HEK293T (cell line): ENCODE measurements at regions not wholly inside any gene's neighbourhood (a gene's known extent, or its start where the extent isn't known, plus 50 kb on each side); places are given as distances from the start of the nearest gene placed in this dataset.

Experiments
- CTCF ChIA-PET: fragments of 350-600 bp; formaldehyde crosslinking; extraction: SDS; loops from one replicate; lab custom pipeline; 2021; ENCODE audit warnings: antibody characterized with exemption, inconsistent platforms; lab: Yijun Ruan, JAX
- POLR2A ChIA-PET: fragments of 350-600 bp; formaldehyde crosslinking; extraction: SDS; loops from one replicate; lab custom pipeline; 2020; ENCODE audit warnings: antibody characterized with exemption, inconsistent platforms; lab: Yijun Ruan, JAX
- DNase-seq: peaks from one replicate; pipeline ENCODE4 v3.0.0; 2012; ENCODE audit warnings: mixed read lengths; ENCODE audit errors: extremely low spot score
- ARNT ChIP-seq: fragments of 450-650 bp; IDR thresholded peaks from 2 replicates; pipeline ENCODE4 v1.6.1; 2017; ENCODE audit warnings: mild to moderate bottlenecking
- BHLHE40 ChIP-seq: fragments of 450-650 bp; IDR thresholded peaks from 2 replicates; pipeline ENCODE4 v1.6.1; 2016; ENCODE audit warnings: mild to moderate bottlenecking, moderate library complexity, borderline replicate concordance
- CTBP1 ChIP-seq: fragments of 450-650 bp; IDR thresholded peaks from 2 replicates; pipeline ENCODE4 v1.6.1; 2016; ENCODE audit warnings: borderline replicate concordance
- ELF4 ChIP-seq: fragments of 450-650 bp; IDR thresholded peaks from 2 replicates; pipeline ENCODE4 v1.6.1; 2017; ENCODE audit warnings: antibody characterized with exemption
- FOXA1 ChIP-seq: fragments of 450-650 bp; IDR thresholded peaks from 2 replicates; pipeline ENCODE4 v1.6.1; 2016; ENCODE audit warnings: mild to moderate bottlenecking
- FOXK2 ChIP-seq: fragments of 450-650 bp; IDR thresholded peaks from 2 replicates; pipeline ENCODE4 v1.6.1; 2016; ENCODE audit warnings: mild to moderate bottlenecking
- FOXM1 ChIP-seq: fragments of 450-650 bp; IDR thresholded peaks from 2 replicates; pipeline ENCODE4 v1.6.1; 2017; ENCODE audit warnings: mild to moderate bottlenecking, borderline replicate concordance
- HDGF ChIP-seq: fragments of 450-650 bp; IDR thresholded peaks from 2 replicates; pipeline ENCODE4 v1.6.1; 2017; ENCODE audit warnings: antibody characterized with exemption, borderline replicate concordance
- L3MBTL2 ChIP-seq: fragments of 450-650 bp; conservative IDR thresholded peaks from 2 replicates; pipeline ENCODE4 v1.6.1; 2016; ENCODE audit warnings: mild to moderate bottlenecking
- LEF1 ChIP-seq: fragments of 450-650 bp; IDR thresholded peaks from 2 replicates; pipeline ENCODE4 v1.6.1; 2017; ENCODE audit warnings: mild to moderate bottlenecking, borderline replicate concordance
- NFRKB ChIP-seq: fragments of 450-650 bp; IDR thresholded peaks from 2 replicates; pipeline ENCODE4 v1.6.1; 2016; ENCODE audit warnings: mild to moderate bottlenecking, moderate library complexity
- PKNOX1 ChIP-seq: fragments of 450-650 bp; IDR thresholded peaks from 2 replicates; pipeline ENCODE4 v1.6.1; 2016
- SP1 ChIP-seq: fragments of 450-650 bp; IDR thresholded peaks from 2 replicates; pipeline ENCODE4 v1.6.1; 2017
- SUZ12 ChIP-seq: fragments of 450-650 bp; IDR thresholded peaks from 2 replicates; pipeline ENCODE4 v1.6.1; 2016; ENCODE audit warnings: mild to moderate bottlenecking
- TARDBP ChIP-seq: fragments of 450-650 bp; IDR thresholded peaks from 2 replicates; pipeline ENCODE4 v1.6.1; 2016
- ZNF384 ChIP-seq: fragments of 450-650 bp; IDR thresholded peaks from 2 replicates; pipeline ENCODE4 v1.6.1; 2016

- DNase-seq: no peak
- CTCF ChIA-PET: no interaction called here
- TF ChIP-seq BHLHE40: no peak
- no peak for TF ChIP-seq NFRKB
- no peak for TF ChIP-seq CTBP1
- no peak for TF ChIP-seq FOXM1
- no peak for TF ChIP-seq TARDBP
- POLR2A ChIA-PET: no interaction called here
Observed at GRCh38 chr20:54398814-54399213, 76.6 kb upstream of the DOK5 start.

GRCh38 chr20:54405540-54405939, 69.9 kb upstream of the DOK5 start:
- ChIA-PET POLR2A (no interaction called here), CTCF (no interaction called here)
- TF ChIP-seq BHLHE40: no peak
- TF ChIP-seq FOXK2: no peak
- TF ChIP-seq SP1: no peak
- no peak for TF ChIP-seq FOXM1
- TF ChIP-seq LEF1: no peak
- no peak for TF ChIP-seq CTBP1
- DNase-seq: no peak

- CTCF ChIA-PET: no interaction called here
- POLR2A ChIA-PET: no interaction called here
- DNase-seq: no peak
- TF ChIP-seq CTBP1 (no peak), LEF1 (no peak)
Observed at GRCh38 chr20:54407459-54407858, 67.9 kb upstream of the DOK5 start.

- ChIA-PET CTCF (no interaction called here), POLR2A (no interaction called here)
- no peak for DNase-seq
- TF ChIP-seq PKNOX1: no peak
Observed at GRCh38 chr20:54415967-54416366, 59.4 kb upstream of the DOK5 start.

- TF ChIP-seq BHLHE40: no peak
- no peak for TF ChIP-seq ELF4
- TF ChIP-seq CTBP1: no peak
- TF ChIP-seq ZNF384: no peak
- no peak for TF ChIP-seq NFRKB
- TF ChIP-seq PKNOX1: no peak
- TF ChIP-seq L3MBTL2: no peak
- TF ChIP-seq HDGF: no peak
- TF ChIP-seq SP1: no peak
- no peak for TF ChIP-seq LEF1
- TF ChIP-seq SUZ12: no peak
- TF ChIP-seq FOXA1: no peak
- TF ChIP-seq FOXK2: no peak
- POLR2A ChIA-PET: no interaction called here
- CTCF ChIA-PET: no interaction called here
- no peak for DNase-seq
Observed at GRCh38 chr20:54416770-54417169, 58.6 kb upstream of the DOK5 start.

GRCh38 chr20:54419531-54419930, 55.9 kb upstream of the DOK5 start:
- ChIA-PET CTCF (no interaction called here), POLR2A (no interaction called here)
- DNase-seq: no peak
- no peak for TF ChIP-seq ARNT
- no peak for TF ChIP-seq CTBP1
- TF ChIP-seq L3MBTL2: no peak
- TF ChIP-seq NFRKB: no peak
- no peak for TF ChIP-seq PKNOX1
- TF ChIP-seq FOXK2: no peak
- TF ChIP-seq FOXM1: no peak
- TF ChIP-seq LEF1: no peak
- TF ChIP-seq ELF4: no peak
- no peak for TF ChIP-seq HDGF
- TF ChIP-seq TARDBP: no peak
- no peak for TF ChIP-seq SUZ12
- TF ChIP-seq SP1: no peak
- no peak for TF ChIP-seq ZNF384
